ENCODE measurements at regions not wholly inside any gene's neighbourhood (a gene's known extent, or its start where the extent isn't known, plus 50 kb on each side); places are given as distances from the start of the nearest gene placed in this dataset.

DNA sequence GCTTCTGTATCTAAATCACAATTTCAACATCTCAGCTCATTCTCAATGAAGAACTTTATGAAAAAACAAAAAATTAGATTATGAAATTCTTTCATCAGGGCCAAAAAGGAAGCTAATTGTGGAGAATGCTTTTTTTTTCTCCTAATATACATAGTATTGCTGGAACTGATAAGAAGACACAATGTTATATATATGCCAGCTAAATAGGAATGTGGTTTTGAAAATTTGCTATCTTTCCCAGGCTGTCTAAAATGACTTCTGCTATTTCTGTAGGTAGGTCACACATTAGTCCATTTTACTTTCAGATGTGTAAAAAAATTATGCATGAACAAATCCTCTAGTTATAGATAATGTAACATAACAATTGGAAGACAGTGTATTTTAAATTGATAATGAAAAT lies 732.9 kb downstream of the RWDD3 start:
- TF ChIP-seq, protein P1, sequence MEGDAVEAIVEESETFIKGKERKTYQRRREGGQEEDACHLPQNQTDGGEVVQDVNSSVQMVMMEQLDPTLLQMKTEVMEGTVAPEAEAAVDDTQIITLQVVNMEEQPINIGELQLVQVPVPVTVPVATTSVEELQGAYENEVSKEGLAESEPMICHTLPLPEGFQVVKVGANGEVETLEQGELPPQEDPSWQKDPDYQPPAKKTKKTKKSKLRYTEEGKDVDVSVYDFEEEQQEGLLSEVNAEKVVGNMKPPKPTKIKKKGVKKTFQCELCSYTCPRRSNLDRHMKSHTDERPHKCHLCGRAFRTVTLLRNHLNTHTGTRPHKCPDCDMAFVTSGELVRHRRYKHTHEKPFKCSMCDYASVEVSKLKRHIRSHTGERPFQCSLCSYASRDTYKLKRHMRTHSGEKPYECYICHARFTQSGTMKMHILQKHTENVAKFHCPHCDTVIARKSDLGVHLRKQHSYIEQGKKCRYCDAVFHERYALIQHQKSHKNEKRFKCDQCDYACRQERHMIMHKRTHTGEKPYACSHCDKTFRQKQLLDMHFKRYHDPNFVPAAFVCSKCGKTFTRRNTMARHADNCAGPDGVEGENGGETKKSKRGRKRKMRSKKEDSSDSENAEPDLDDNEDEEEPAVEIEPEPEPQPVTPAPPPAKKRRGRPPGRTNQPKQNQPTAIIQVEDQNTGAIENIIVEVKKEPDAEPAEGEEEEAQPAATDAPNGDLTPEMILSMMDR (IDR thresholded peaks at IDR 0.05; ENCODE audit: low read depth, low read length) = no peak
- TF ChIP-seq EZH2phosphoT487 (IDR thresholded peaks at IDR 0.05; ENCODE audit: low read depth) = no peak
